ENCODE measurements at regions not wholly inside any gene's neighbourhood (a gene's known extent, or its start where the extent isn't known, plus 50 kb on each side); places are given as distances from the start of the nearest gene placed in this dataset.

GRCh38 chr2:105470979-105471378 lies 72.1 kb upstream of the FHL2 start:
- H3K79me2 ChIP-seq (ENCODE audit: control insufficient read depth in 1 of 2, insufficient read depth in 2 of 2, low read length in 2 of 2), result no peaks in the 10 kb centered on the region
- POLR2A ChIA-PET (ENCODE audit: partially characterized antibody), result no interaction called here
- H3K56ac ChIP-seq (replicated peaks; ENCODE audit: insufficient read length, low read depth, low read length), result no peak overlapping the region
- H2AK5ac ChIP-seq (ENCODE audit: low read depth, low read length), result no peak overlapping the region
- 85% methylated on average over 5 of the region's 5 CpGs; no CpG with 5 or more reads in 1 of the 2 experiments for WGBS, 2 experiments (ENCODE audit: extremely low coverage in 1 of 2, insufficient coverage in 1 of 2, insufficient read length in 1 of 2, insufficient replicate concordance in 2 of 2, low coverage in 1 of 2, low lambda C conversion rate in 2 of 2, missing lambda C conversion rate in 1 of 2)
- H4K91ac ChIP-seq (replicated peaks; ENCODE audit: insufficient read length, low read length), result no peak overlapping the region
- no peak overlapping the region for H3K14ac ChIP-seq (ENCODE audit: insufficient read length)
- H3K27me3 ChIP-seq (replicated peaks in 1 of 4; ENCODE audit: control insufficient read depth in 3 of 4, extremely low read depth in 1 of 4, insufficient read depth in 3 of 4, low read length in 3 of 4), result no peaks in the 10 kb centered on the region
- H3K27ac ChIP-seq (ENCODE audit: low read depth, low read length), result no peak overlapping the region
- H4K5ac ChIP-seq (ENCODE audit: insufficient read length, low read depth, low read length), result no peak overlapping the region
- CTCF ChIA-PET (ENCODE audit: partially characterized antibody), result interaction anchor here (0.7 to 2.4 kb wide), 3 partner anchors 11 to 243 kb away, joined by 3 to 7 read pairs (median 4); no protein-coding TSS in a partner anchor
- no peak overlapping the region for H2BK12ac ChIP-seq (ENCODE audit: low read depth, low read length)
- H3K4me2 ChIP-seq (ENCODE audit: insufficient read depth in 1 of 2, low read depth in 2 of 2, low read length in 2 of 2), result no peak overlapping the region
- H3K23me2 ChIP-seq (ENCODE audit: low read depth, low read length), result no peaks in the 10 kb centered on the region
- FAIRE-seq (no peak), DNase-seq (ENCODE audit: low read depth in 1 of 2, low spot score in 2 of 2) (no peak)
- peak overlapping the region; percentile 88 for H2AFZ ChIP-seq (ENCODE audit: low read length)
- H3K9me3 ChIP-seq (ENCODE audit: insufficient read depth in 2 of 2, low read depth in 1 of 2, low read length in 1 of 2), result no peaks in the 10 kb centered on the region
- TF ChIP-seq KDM5A (IDR thresholded peaks at IDR 0.05; ENCODE audit: low read length) (no peak), POLR2A (IDR thresholded peaks at IDR 0.05; ENCODE audit: control extremely low read depth in 1 of 2, low read depth in 2 of 2, low read length in 2 of 2) (no peak), SP4 (IDR thresholded peaks at IDR 0.05; ENCODE audit: low read length) (no peak), RBBP5 (IDR thresholded peaks at IDR 0.05; ENCODE audit: borderline replicate concordance, low read depth, low read length) (no peak)
- H3K23ac ChIP-seq (ENCODE audit: insufficient read length), result no peak overlapping the region
- H3K36me3 ChIP-seq (ENCODE audit: control insufficient read depth in 2 of 4, insufficient read depth in 4 of 4, low read length in 3 of 4), result no peaks in the 10 kb centered on the region
- no peak overlapping the region for H2BK15ac ChIP-seq (ENCODE audit: low read length)
- no peaks in the 10 kb centered on the region for H3K79me1 ChIP-seq (ENCODE audit: low read depth, low read length)
- H4K8ac ChIP-seq (ENCODE audit: extremely low read depth, insufficient read depth, low read length), result no peak overlapping the region
- H3K18ac ChIP-seq (ENCODE audit: extremely low read depth, low read length), result no peak overlapping the region
- H3K4me3 ChIP-seq (ENCODE audit: extremely low read depth in 1 of 4, insufficient read depth in 2 of 4, low read depth in 3 of 4, low read length in 4 of 4), result no peak overlapping the region
- H3K4me1 ChIP-seq (replicated peaks in 1 of 4; ENCODE audit: control insufficient read depth in 3 of 4, insufficient read depth in 4 of 4, low read length in 3 of 4), result peaks cover 0 to 3% (median 0%) of the 10 kb centered on the region in 4 experiments; a peak in 3 of 7 replicates
- H2BK120ac ChIP-seq (replicated peaks; ENCODE audit: low read depth, low read length), result no peak overlapping the region
- H3K9ac ChIP-seq (replicated peaks in 1 of 4; ENCODE audit: extremely low read depth in 1 of 4, low read depth in 3 of 4, low read length in 3 of 4), result no peak overlapping the region
- no peak overlapping the region for H3K4ac ChIP-seq (replicated peaks; ENCODE audit: insufficient read length, low read depth, low read length)
- H2BK5ac ChIP-seq (ENCODE audit: low read depth, low read length), result no peak overlapping the region
- no peak overlapping the region for H2BK20ac ChIP-seq (ENCODE audit: low read length)
- no peaks in the 10 kb centered on the region for H4K20me1 ChIP-seq (replicated peaks in 1 of 2; ENCODE audit: control insufficient read depth in 1 of 2, insufficient read depth in 2 of 2, low read length in 2 of 2)
